GM19025 (cell line): ENCODE measurements at regions not wholly inside any gene's neighbourhood (a gene's known extent, or its start where the extent isn't known, plus 50 kb on each side); places are given as distances from the start of the nearest gene placed in this dataset.

Source experiments
- ATAC-seq: cut with Tn5 transposase; IDR thresholded peaks from one replicate; pipeline ENCODE4 v1.9.1; 2021; ENCODE audit warnings: mild to moderate bottlenecking, low read depth, moderate library complexity; ENCODE audit not compliant: unreplicated experiment

- no peak for ATAC-seq
Measured at GRCh38 chr7:36802459-36803135, 78.3 kb upstream of the AOAH start.

GRCh38 chr7:36796850-36797536, 72.7 kb upstream of the AOAH start:
- no peak for ATAC-seq

- no peak for ATAC-seq
Measured at GRCh38 chr7:36795451-36796021, 71.2 kb upstream of the AOAH start.

- no peak for ATAC-seq
Measured at GRCh38 chr7:36794689-36795088, 70.4 kb upstream of the AOAH start.

GRCh38 chr7:36792421-36792820, 68.1 kb upstream of the AOAH start:
- ATAC-seq, result no peak

- no peak for ATAC-seq
Measured at GRCh38 chr7:36790311-36790787, 66.1 kb upstream of the AOAH start.

- no peak for ATAC-seq
Measured at GRCh38 chr7:36788825-36789470, 64.7 kb upstream of the AOAH start.

- no peak for ATAC-seq
Measured at GRCh38 chr7:36787933-36788378, 63.7 kb upstream of the AOAH start.

GRCh38 chr7:36784991-36785940, 61.0 kb upstream of the AOAH start:
- ATAC-seq, result peak; percentile 98

- no peak for ATAC-seq
Measured at GRCh38 chr7:36781011-36781738, 56.9 kb upstream of the AOAH start.

GRCh38 chr7:36777855-36778254, 53.6 kb upstream of the AOAH start:
- no peak for ATAC-seq

GRCh38 chr7:36777062-36777461, 52.8 kb upstream of the AOAH start:
- ATAC-seq, result no peak

- no peak for ATAC-seq
Measured at GRCh38 chr7:36775676-36776075, 51.4 kb upstream of the AOAH start.

GRCh38 chr7:36775061-36775620, 50.8 kb upstream of the AOAH start:
- ATAC-seq, result no peak
